K562 (cell line): ENCODE measurements at regions not wholly inside any gene's neighbourhood (a gene's known extent, or its start where the extent isn't known, plus 50 kb on each side); places are given as distances from the start of the nearest gene placed in this dataset.

ENCODE experiments used
- ATF4 ChIP-seq: fragments of 450-650 bp; formaldehyde crosslinking; IDR thresholded peaks from 2 replicates; pipeline ENCODE4 v1.4.0; 2022; ENCODE audit warnings: mild to moderate bottlenecking, moderate library complexity
- BRCA1 ChIP-seq, 2 experiments: fragments of 450-650 bp in 1 of 2; sonication (generic) in 1 of 2; formaldehyde crosslinking in 1 of 2; IDR thresholded peaks; 2 replicates each; pipeline versions ENCODE4 v1.5.0 to v1.6.1; 2017 to 2020; ENCODE audit warnings: mild to moderate bottlenecking in 1 of 2, missing genetic modification reagents in 1 of 2
- CGGBP1 ChIP-seq: fragments of 250-450 bp; sonication (Bioruptor Pico); IDR thresholded peaks from 2 replicates; pipeline ENCODE4 v1.9.0; 2021; ENCODE audit warnings: mild to moderate bottlenecking
- CTCFL ChIP-seq: IDR thresholded peaks from 2 replicates; pipeline ENCODE4 v1.6.1; 2011; ENCODE audit warnings: borderline replicate concordance, low read depth, mild to moderate bottlenecking, moderate library complexity, low read length; ENCODE audit not compliant: insufficient read depth, poor library complexity, severe bottlenecking
- FOS ChIP-seq: IDR thresholded peaks from 3 replicates; pipeline ENCODE4 v1.6.1; 2011; ENCODE audit not compliant: insufficient read length; ENCODE audit errors: extremely low read depth
- FOSL1 ChIP-seq: fragments of 200-800 bp; sonication (Bioruptor generic); conservative IDR thresholded peaks from 2 replicates; pipeline ENCODE4 v1.6.1; 2016; ENCODE audit warnings: missing genetic modification characterization, missing compliant biosample characterization
- JUND ChIP-seq, 2 experiments: IDR thresholded peaks; 2 replicates in 1 of 2; 3 replicates in 1 of 2; pipeline ENCODE4 v1.6.1; 2011; ENCODE audit warnings: borderline replicate concordance in 2 of 2, low read depth in 2 of 2, low read length in 2 of 2, improper control_type of control experiment in 1 of 2, missing biosample characterization in 1 of 2, missing genetic modification characterization in 1 of 2, missing genetic modification reagents in 1 of 2
- KDM4B ChIP-seq, 2 experiments: fragments of 450-650 bp in 1 of 2; sonication (generic) in 1 of 2; IDR thresholded peaks; 2 replicates each; pipeline ENCODE4 v1.6.1; 2016 to 2017; ENCODE audit warnings: borderline replicate concordance in 2 of 2, antibody characterized with exemption in 1 of 2, low read depth in 1 of 2, mild to moderate bottlenecking in 1 of 2
- MEF2A ChIP-seq: IDR thresholded peaks from 2 replicates; pipeline ENCODE4 v1.6.1; 2011; ENCODE audit warnings: low read depth, mild to moderate bottlenecking, low read length, moderate library complexity; ENCODE audit not compliant: control insufficient read depth
- MIER1 ChIP-seq: fragments of 450-650 bp; IDR thresholded peaks from 2 replicates; pipeline ENCODE4 v1.6.1; 2016; ENCODE audit warnings: antibody characterized with exemption, mild to moderate bottlenecking, low read depth
- NFATC3 ChIP-seq: fragments of 450-650 bp; IDR thresholded peaks from 2 replicates; pipeline ENCODE4 v1.6.1; 2017; ENCODE audit warnings: mild to moderate bottlenecking
- NKRF ChIP-seq: fragments of 450-650 bp; IDR thresholded peaks from 2 replicates; pipeline ENCODE4 v1.6.1; 2016; ENCODE audit warnings: borderline replicate concordance
- NR4A1 ChIP-seq, 2 experiments: fragments of 250-450 bp in 1 of 2; fragments of 450-650 bp in 1 of 2; sonication (Bioruptor Pico) in 1 of 2; IDR thresholded peaks; 2 replicates each; pipeline versions ENCODE4 v1.4.0 to v1.6.1; 2016 to 2020; ENCODE audit warnings: mild to moderate bottlenecking in 2 of 2, missing compliant biosample characterization in 1 of 2, missing genetic modification characterization in 1 of 2, moderate library complexity in 1 of 2
- PHF21A ChIP-seq: fragments of 450-650 bp; IDR thresholded peaks from 2 replicates; pipeline ENCODE4 v1.6.1; 2017; ENCODE audit warnings: low read depth, borderline replicate concordance
- POLR2B ChIP-seq: fragments of 450-650 bp; IDR thresholded peaks from 2 replicates; pipeline ENCODE4 v1.6.1; 2018; ENCODE audit warnings: low read depth; ENCODE audit not compliant: partially characterized antibody
- SAFB ChIP-seq: fragments of 200-400 bp; formaldehyde crosslinking; IDR thresholded peaks from 2 replicates; pipeline ENCODE4 v1.6.1; 2017; ENCODE audit warnings: low read depth, low read length, borderline replicate concordance
- SIN3B ChIP-seq: fragments of 450-650 bp; IDR thresholded peaks from 2 replicates; pipeline ENCODE4 v1.6.1; 2017; ENCODE audit warnings: low read depth, mild to moderate bottlenecking, moderate library complexity
- TAF7 ChIP-seq: fragments of 450-650 bp; IDR thresholded peaks from 2 replicates; pipeline ENCODE4 v1.6.1; 2016; ENCODE audit warnings: missing genetic modification characterization, missing compliant biosample characterization
- ZBTB33 ChIP-seq: sonication (generic); formaldehyde crosslinking; IDR thresholded peaks from 2 replicates; pipeline ENCODE4 v1.8.1; 2023; ENCODE audit warnings: mild to moderate bottlenecking, missing genetic modification reagents
- ZNF644 ChIP-seq: fragments of 200-800 bp; sonication (Bioruptor generic); IDR thresholded peaks from 2 replicates; pipeline ENCODE4 v1.6.1; 2016; ENCODE audit warnings: low read depth, missing genetic modification characterization, missing compliant biosample characterization

GRCh38 chr15:38671675-38672254 lies 107.2 kb upstream of the RASGRP1 start (continued):
- TF ChIP-seq CGGBP1 (CRISPR knock-in tag) (no peak), MEF2A (no peak), FOS (no peak), KDM4B (IDR thresholded peaks at IDR 0.05; ENCODE audit: borderline replicate concordance in 2 of 2, low read depth in 1 of 2) (no peak), PHF21A (no peak), JUND (IDR thresholded peaks at IDR 0.05; ENCODE audit: borderline replicate concordance, low read depth, low read length) (peak; percentile 15; the same call in 1 of the 2 replicates), JUND (tag; IDR thresholded peaks at IDR 0.05; ENCODE audit: borderline replicate concordance, low read depth, low read length) (no peak; the same call in 2 of the 3 replicates), TAF7 (tag) (no peak), NFATC3 (no peak), NR4A1 (CRISPR knock-in tag; IDR thresholded peaks at IDR 0.05) (no peak), NR4A1 (tag; IDR thresholded peaks at IDR 0.05) (no peak), SIN3B (no peak), MIER1 (no peak), CTCFL (no peak), POLR2B (no peak), ZBTB33 (CRISPR knock-in tag) (no peak), ZNF644 (tag) (no peak), BRCA1 (IDR thresholded peaks at IDR 0.05) (no peak), BRCA1 (CRISPR knock-in tag; IDR thresholded peaks at IDR 0.05) (no peak), ATF4 (no peak), FOSL1 (tag) (peak; percentile 83), SAFB (no peak), NKRF (no peak)
